SK-N-SH treated with all-trans-retinoic acid at 6 μM for 48 hours (cell line): ENCODE measurements at regions not wholly inside any gene's neighbourhood (a gene's known extent, or its start where the extent isn't known, plus 50 kb on each side); places are given as distances from the start of the nearest gene placed in this dataset.

Experiments
- ARNTL ChIP-seq: fragments of 450-650 bp; formaldehyde crosslinking; IDR thresholded peaks from 2 replicates; pipeline ENCODE4 v1.5.0; 2020; ENCODE audit warnings: low read depth, mild to moderate bottlenecking, moderate library complexity, borderline replicate concordance
- CSDC2 ChIP-seq: fragments of 250-450 bp; sonication (Bioruptor Pico); IDR thresholded peaks from 2 replicates; pipeline ENCODE4 v1.5.0; 2020; ENCODE audit warnings: mild to moderate bottlenecking, moderate library complexity
- GLIS3 ChIP-seq: fragments of 250-450 bp; sonication (Bioruptor Pico); IDR thresholded peaks from 2 replicates; pipeline ENCODE4 v1.5.0; 2020; ENCODE audit warnings: mild to moderate bottlenecking, moderate library complexity
- RARB ChIP-seq: fragments of 250-450 bp; sonication (Bioruptor Pico); IDR thresholded peaks from 2 replicates; pipeline ENCODE4 v1.8.0; 2021; ENCODE audit warnings: mild to moderate bottlenecking, moderate library complexity
- ZNF565 ChIP-seq: fragments of 450-650 bp; formaldehyde crosslinking; conservative IDR thresholded peaks from 2 replicates; pipeline ENCODE4 v1.5.0; 2020; ENCODE audit warnings: low read depth, mild to moderate bottlenecking, moderate library complexity

- TF ChIP-seq GLIS3 (CRISPR knock-in tag) = no peak
- no peak for TF ChIP-seq RARB (CRISPR knock-in tag)
- TF ChIP-seq ZNF565 (CRISPR knock-in tag) = no peak
- TF ChIP-seq ARNTL = no peak
- TF ChIP-seq CSDC2 (CRISPR knock-in tag) = no peak
These were observed 178.9 kb downstream of the DMRTA1 start for GRCh38 chr9:22625540-22625939.
